ENCODE measurements at regions not wholly inside any gene's neighbourhood (a gene's known extent, or its start where the extent isn't known, plus 50 kb on each side); places are given as distances from the start of the nearest gene placed in this dataset.

GRCh38 chr1:191901651-191902050 is 256.6 kb upstream of the RGS18 start:
- no peak for DNase-seq

GRCh38 chr1:191904991-191905390 is 253.3 kb upstream of the RGS18 start:
- DNase-seq: no peak

- no peak for DNase-seq
Measured at GRCh38 chr1:191905781-191906180, 252.5 kb upstream of the RGS18 start.

GRCh38 chr1:191907121-191907520 is 251.1 kb upstream of the RGS18 start:
- DNase-seq: no peak

- DNase-seq: no peak
Measured at GRCh38 chr1:191910245-191910644, 248.0 kb upstream of the RGS18 start.

- DNase-seq: no peak
Measured at GRCh38 chr1:191912517-191912916, 245.7 kb upstream of the RGS18 start.

- no peak for DNase-seq
Measured at GRCh38 chr1:191913260-191913977, 244.8 kb upstream of the RGS18 start.

GRCh38 chr1:191929383-191929782 is 228.9 kb upstream of the RGS18 start:
- no peak for DNase-seq

- no peak for DNase-seq
Measured at GRCh38 chr1:191943684-191944083, 214.6 kb upstream of the RGS18 start.

GRCh38 chr1:191953526-191953925 is 204.7 kb upstream of the RGS18 start:
- no peak for DNase-seq

- no peak for DNase-seq
Measured at GRCh38 chr1:191959856-191960255, 198.4 kb upstream of the RGS18 start.

GRCh38 chr1:191963286-191963685 is 195.0 kb upstream of the RGS18 start:
- DNase-seq: no peak

- DNase-seq: no peak
Measured at GRCh38 chr1:191963781-191964455, 194.3 kb upstream of the RGS18 start.

GRCh38 chr1:191969290-191969689 is 189.0 kb upstream of the RGS18 start:
- DNase-seq: no peak

GRCh38 chr1:191970116-191970515 is 188.1 kb upstream of the RGS18 start:
- DNase-seq: no peak

GRCh38 chr1:191971447-191971846 is 186.8 kb upstream of the RGS18 start:
- DNase-seq: no peak

- DNase-seq: no peak
Measured at GRCh38 chr1:191974004-191974403, 184.3 kb upstream of the RGS18 start.

- no peak for DNase-seq
Measured at GRCh38 chr1:191977874-191978506, 180.3 kb upstream of the RGS18 start.

- no peak for DNase-seq
Measured at GRCh38 chr1:191984856-191985255, 173.4 kb upstream of the RGS18 start.

- DNase-seq: no peak
Measured at GRCh38 chr1:191992118-191992517, 166.1 kb upstream of the RGS18 start.

GRCh38 chr1:191993549-191993948 is 164.7 kb upstream of the RGS18 start:
- no peak for DNase-seq

GRCh38 chr1:192002063-192002462 is 156.2 kb upstream of the RGS18 start:
- no peak for DNase-seq

GRCh38 chr1:192003295-192004077 is 154.8 kb upstream of the RGS18 start:
- DNase-seq: no peak

All from occipital lobe (tissue), 1 donor.